ENCODE measurements at regions not wholly inside any gene's neighbourhood (a gene's known extent, or its start where the extent isn't known, plus 50 kb on each side); places are given as distances from the start of the nearest gene placed in this dataset.

GRCh38 chr4:181710143-181710542 lies 533.1 kb upstream of the TENM3 start:
- DNase-seq (ENCODE audit: low read depth in 3 of 3), result no peak

- DNase-seq (ENCODE audit: low read depth in 3 of 3), result no peak
Measured at GRCh38 chr4:181711387-181711786, 531.8 kb upstream of the TENM3 start.

DNA sequence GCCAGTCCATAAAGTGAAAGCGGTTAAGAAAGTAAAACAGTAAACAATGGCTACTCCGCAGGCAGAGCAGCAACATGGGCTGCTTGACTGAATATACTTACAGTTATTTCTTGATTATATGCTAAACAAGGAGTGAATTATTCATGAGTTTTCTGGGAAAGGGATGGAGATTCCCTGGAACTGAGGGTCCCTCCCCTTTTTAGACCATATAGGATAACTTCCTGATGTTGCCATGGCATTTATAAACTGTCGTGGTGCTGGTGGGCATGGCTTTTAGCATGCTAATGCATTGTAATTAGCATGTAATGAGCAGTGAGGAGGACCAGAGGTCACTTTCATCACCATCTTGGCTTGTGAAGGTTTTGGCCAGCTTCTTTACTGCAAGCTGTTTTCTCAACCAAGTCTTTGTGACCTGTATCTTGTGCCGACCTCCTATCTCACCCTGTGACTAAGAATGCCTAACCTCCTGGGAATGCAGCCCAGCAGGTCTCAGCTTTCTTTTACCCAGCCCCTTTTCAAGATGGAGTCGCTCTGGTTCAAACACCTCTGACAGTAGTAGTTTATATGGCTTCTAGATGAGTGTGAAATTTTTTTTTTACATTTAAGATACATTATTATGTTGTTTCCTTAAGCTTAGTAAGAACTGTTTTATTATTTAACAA lies 514.8 kb upstream of the TENM3 start:
- no peak for DNase-seq (ENCODE audit: low read depth in 3 of 3)

GRCh38 chr4:181731900-181732299 lies 511.3 kb upstream of the TENM3 start:
- DNase-seq (ENCODE audit: low read depth in 3 of 3), result no peak

- DNase-seq (ENCODE audit: low read depth in 3 of 3), result no peak
Measured at GRCh38 chr4:181737744-181738143, 505.5 kb upstream of the TENM3 start.

- no peak for DNase-seq (ENCODE audit: low read depth in 3 of 3)
Measured at GRCh38 chr4:181739031-181739430, 504.2 kb upstream of the TENM3 start.

DNA sequence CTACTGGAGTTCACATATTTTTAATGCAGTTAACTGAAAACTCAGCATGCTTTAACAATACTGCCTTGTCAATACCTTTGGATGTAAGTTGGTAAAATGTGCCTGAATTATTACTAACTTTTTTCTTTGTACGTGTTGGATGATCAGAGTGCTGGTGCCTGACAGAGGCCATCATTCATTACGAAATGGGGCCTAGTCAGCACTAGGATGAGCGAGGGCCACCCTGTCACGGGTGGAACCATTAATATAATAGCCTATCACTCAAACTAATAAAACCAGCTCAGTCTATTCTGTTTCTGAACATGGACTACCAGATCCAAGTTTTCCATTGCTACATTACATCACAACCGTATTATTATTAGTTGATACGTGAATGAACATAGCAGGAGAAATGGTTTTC lies 501.7 kb upstream of the TENM3 start:
- DNase-seq (ENCODE audit: low read depth in 3 of 3), result no peak

GRCh38 chr4:181745933-181746625 lies 497.1 kb upstream of the TENM3 start:
- DNase-seq (ENCODE audit: low read depth in 3 of 3), result no peak

DNA sequence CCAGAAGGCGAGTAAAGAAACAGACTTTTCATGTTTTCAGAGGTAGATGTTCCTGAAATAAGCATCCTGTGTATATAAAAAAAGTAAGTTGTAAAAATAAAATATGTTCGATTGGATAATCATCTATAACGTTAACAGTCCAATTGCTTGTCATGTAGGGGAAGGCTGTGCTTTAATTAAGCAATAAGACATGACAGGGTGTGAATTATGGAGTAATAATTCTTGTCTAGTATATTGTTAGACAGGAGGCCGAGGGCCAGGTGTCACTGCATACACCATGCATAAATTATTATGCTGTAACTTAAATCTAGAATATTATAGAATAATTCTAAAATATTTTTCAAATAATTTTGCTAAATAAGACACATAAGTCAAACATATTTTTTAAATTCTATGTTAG lies 494.6 kb upstream of the TENM3 start:
- no peak for DNase-seq (ENCODE audit: low read depth in 3 of 3)

- DNase-seq (ENCODE audit: low read depth in 3 of 3), result no peak
Measured at GRCh38 chr4:181752516-181752915, 490.7 kb upstream of the TENM3 start.

GRCh38 chr4:181753207-181753606 lies 490.0 kb upstream of the TENM3 start:
- DNase-seq (ENCODE audit: low read depth in 3 of 3), result no peak

- DNase-seq (ENCODE audit: low read depth in 3 of 3), result no peak
Measured at GRCh38 chr4:181755846-181756245, 487.4 kb upstream of the TENM3 start.

DNA sequence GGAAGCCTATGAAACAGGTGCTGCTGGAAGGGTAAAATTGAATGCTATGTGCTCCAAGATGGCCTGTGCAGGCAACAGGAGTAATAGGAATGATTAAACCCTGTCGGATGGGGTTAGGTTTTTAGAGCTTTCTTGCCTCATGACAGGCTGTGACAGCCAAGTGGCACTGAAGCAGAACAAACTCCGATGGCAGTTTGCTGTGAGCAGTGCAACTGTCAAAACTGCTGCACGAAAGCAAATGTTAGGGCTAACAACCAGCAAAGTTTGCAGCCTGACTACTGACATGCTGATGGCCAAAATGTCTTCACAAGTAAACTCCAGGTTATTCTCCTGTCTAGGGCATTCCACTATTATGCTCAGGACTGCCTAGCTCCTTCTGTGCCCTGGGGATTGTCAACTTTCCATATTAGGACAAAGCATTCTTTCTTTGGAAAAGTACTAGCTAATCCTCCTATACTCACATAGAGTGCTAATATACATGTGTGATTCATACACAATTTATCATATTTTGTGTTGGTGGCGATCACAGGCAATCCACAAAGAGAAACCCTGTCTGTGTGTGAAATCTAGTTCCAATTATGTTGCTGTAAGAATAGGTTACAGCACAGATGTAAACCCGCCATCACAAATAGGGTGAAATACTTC lies 486.6 kb upstream of the TENM3 start:
- no peak for DNase-seq (ENCODE audit: low read depth in 3 of 3)

- no peak for DNase-seq (ENCODE audit: low read depth in 3 of 3)
Measured at GRCh38 chr4:181757098-181757497, 486.1 kb upstream of the TENM3 start.

DNA sequence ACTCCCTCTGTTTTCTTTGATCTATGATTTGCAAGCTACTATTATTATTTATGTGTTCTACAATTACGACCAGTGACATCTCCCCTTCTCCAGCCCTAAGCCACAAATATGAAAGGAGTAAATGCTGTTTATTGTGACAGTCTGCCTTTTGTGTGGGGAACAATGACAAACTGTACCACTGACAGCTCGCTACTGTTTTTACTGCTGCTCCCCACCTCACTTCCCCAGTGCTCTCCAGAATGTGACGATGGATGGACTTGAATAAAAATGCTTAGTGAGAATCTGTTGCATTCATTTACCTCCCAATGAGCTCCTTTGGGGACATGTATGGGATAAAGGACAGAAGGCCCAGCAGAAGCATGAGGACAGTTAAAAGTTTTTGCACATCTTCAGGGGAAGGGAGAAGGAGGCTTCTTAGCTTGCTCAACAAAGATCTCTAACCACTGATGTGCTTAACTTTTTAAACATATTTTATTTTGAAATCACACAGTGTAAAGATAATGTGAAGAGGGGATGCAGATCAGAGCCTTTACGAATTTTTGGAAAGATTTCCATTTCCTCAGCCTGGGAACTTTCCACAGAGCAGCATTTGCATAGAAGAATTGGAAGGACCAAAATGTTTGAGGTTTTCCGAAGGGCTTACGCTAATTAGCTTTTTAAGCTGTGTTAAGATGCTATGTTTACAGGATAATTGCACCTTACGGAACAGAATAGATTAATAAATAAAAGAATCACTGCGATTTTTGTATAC lies 485.1 kb upstream of the TENM3 start:
- DNase-seq (ENCODE audit: low read depth in 3 of 3), result no peak

- DNase-seq (ENCODE audit: low read depth in 3 of 3), result no peak
Measured at GRCh38 chr4:181760560-181760959, 482.6 kb upstream of the TENM3 start.

GRCh38 chr4:181761156-181761555 lies 482.0 kb upstream of the TENM3 start:
- no peak for DNase-seq (ENCODE audit: low read depth in 3 of 3)

GRCh38 chr4:181766061-181766548 lies 477.1 kb upstream of the TENM3 start:
- no peak for DNase-seq (ENCODE audit: low read depth in 3 of 3)

DNA sequence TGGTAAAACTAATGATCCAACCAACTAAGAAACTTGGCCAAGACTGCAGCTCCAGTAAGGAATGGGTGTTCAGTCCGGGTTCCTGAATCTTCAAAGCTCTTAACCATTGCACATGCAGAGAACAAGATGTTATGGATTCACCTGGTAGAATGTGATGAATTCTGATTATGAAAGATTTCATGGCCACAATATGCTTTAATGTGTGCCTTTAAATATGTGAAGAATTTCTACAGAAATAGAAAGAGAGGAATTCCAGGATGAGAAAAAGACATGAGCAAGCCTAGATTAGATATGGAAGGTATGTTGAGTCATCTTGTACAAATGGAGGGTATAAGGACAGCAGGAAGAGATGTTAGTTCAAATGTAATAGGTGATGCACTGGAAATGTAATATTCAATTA lies 472.2 kb upstream of the TENM3 start:
- DNase-seq (ENCODE audit: low read depth in 3 of 3), result no peak

- no peak for DNase-seq (ENCODE audit: low read depth in 3 of 3)
Measured at GRCh38 chr4:181775298-181775697, 467.9 kb upstream of the TENM3 start.

DNA sequence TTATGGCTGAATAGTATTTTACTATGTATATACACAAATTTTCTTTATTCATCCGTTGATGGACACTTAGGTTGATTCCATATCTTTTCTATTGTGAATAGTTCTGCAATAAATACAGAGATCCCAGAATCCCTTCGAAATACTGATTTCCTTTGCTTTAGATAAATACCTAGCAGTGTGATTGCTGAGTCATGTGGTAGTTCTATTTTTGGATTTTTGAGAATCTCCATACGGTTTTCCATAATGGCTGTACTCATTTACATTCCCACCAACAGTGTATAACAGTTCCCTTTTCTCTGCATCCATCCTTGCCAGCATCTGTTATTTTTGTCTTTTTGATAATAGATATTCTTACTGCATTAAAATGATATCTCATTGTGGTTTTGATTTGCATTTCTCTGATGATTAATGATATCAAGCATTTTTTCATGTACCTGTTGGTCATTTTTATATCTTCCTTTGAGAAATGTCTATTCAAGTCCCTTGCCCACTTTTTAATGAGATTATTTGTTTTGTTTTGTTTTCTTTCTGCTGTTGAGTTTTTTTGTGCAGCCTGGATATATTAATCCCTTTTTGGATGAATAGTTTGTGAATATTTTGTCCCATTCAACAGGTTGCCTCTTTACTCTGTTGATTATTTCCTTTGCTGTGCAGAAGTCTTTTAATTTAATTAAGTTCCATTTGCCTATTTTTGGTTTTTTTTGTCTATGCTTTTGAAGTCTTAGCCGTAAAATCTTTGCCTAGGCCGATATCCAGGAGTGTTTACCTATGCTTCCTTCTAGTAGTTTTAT lies 466.7 kb upstream of the TENM3 start:
- DNase-seq (ENCODE audit: low read depth in 3 of 3), result no peak

- DNase-seq (ENCODE audit: low read depth in 3 of 3), result no peak
Measured at GRCh38 chr4:181777518-181777917, 465.7 kb upstream of the TENM3 start.
